Sigmoid colon (tissue), 6 donors: ENCODE measurements at regions not wholly inside any gene's neighbourhood (a gene's known extent, or its start where the extent isn't known, plus 50 kb on each side); places are given as distances from the start of the nearest gene placed in this dataset.

Experiments
- DNase-seq: peaks from one replicate; pipeline ENCODE4 v3.0.0-alpha.2; 2019
- H3K27ac ChIP-seq, 4 donors: fragments of 200-600 bp; sonication (generic); one replicate each; pipeline ENCODE4 v1.5.1; 2016 to 2019; ENCODE audit warnings: mild to moderate bottlenecking in 1 of 4
- H3K27me3 ChIP-seq, 3 donors: fragments of 200-600 bp; sonication (generic); one replicate each; pipeline ENCODE4 v1.5.1; 2019; ENCODE audit warnings: mild to moderate bottlenecking in 1 of 3
- H3K36me3 ChIP-seq, 4 donors: fragments of 200-600 bp; sonication (generic); one replicate each; pipeline ENCODE4 v1.5.1; 2016 to 2019
- H3K4me1 ChIP-seq, 4 donors: fragments of 200-600 bp; sonication (generic); one replicate each; pipeline ENCODE4 v1.5.1; 2017 to 2019
- H3K4me3 ChIP-seq, 4 donors: fragments of 200-600 bp; sonication (generic); one replicate each; pipeline ENCODE4 v1.5.1; 2017 to 2019; ENCODE audit warnings: mild to moderate bottlenecking in 2 of 4, moderate library complexity in 1 of 4
- H3K9me3 ChIP-seq, 4 donors: fragments of 200-600 bp in 3 of 4; sonication (generic) in 3 of 4; one replicate each; pipeline versions ENCODE4 v1.5.1 to v1.6.1; 2013 to 2019
- CTCF ChIP-seq, 4 experiments: fragments of 450-650 bp in 3 of 4; fragments of 200-600 bp in 1 of 4; IDR thresholded peaks; one replicate each; pipeline ENCODE4 v1.5.1; 2016 to 2019; ENCODE audit warnings: antibody characterized with exemption in 4 of 4, mild to moderate bottlenecking in 3 of 4, moderate library complexity in 2 of 4
- EP300 ChIP-seq, 4 donors: sonication (generic); formaldehyde crosslinking; IDR thresholded peaks; one replicate each; pipeline ENCODE4 v1.6.1; 2017; ENCODE audit warnings: antibody characterized with exemption in 4 of 4
- POLR2A ChIP-seq, 2 donors: fragments of 450-650 bp; IDR thresholded peaks; one replicate each; pipeline ENCODE4 v1.6.1; 2016; ENCODE audit warnings: antibody characterized with exemption in 2 of 2, mild to moderate bottlenecking in 2 of 2, moderate library complexity in 2 of 2
- POLR2AphosphoS5 ChIP-seq, 4 donors: sonication (generic); formaldehyde crosslinking; IDR thresholded peaks; one replicate each; pipeline ENCODE4 v1.6.1; 2017; ENCODE audit warnings: antibody characterized with exemption in 4 of 4
- WGBS, 2 donors: extraction: QIAGEN DNeasy Blood & Tissue Kit; methylation state at CpG; one replicate each; pipeline ENCODE4 v1.1.7; 2013; 5-methylcytosine and 5-hydroxymethylcytosine counted together
- intact Hi-C: fragments of 100-400 bp; cut with DNase I; formaldehyde crosslinking; loops from one replicate; pipeline ENCODE4 v1.15.1; 2023
- donor health status: healthy with polysubstance abuse.
- donor health status: healthy.

GRCh38 chrX:88416965-88417364, 330.1 kb upstream of the CPXCR1 start:
- Histone ChIP-seq H3K4me1 (no peaks in the 10 kb centered on the region), H3K27ac (no peak overlapping the region), H3K36me3 (no peaks in the 10 kb centered on the region), H3K9me3 (no peaks in the 10 kb centered on the region), H3K4me3 (no peak overlapping the region), H3K27me3 (no peaks in the 10 kb centered on the region)
- no peak for DNase-seq
- no peak for TF ChIP-seq POLR2AphosphoS5 (IDR thresholded peaks at IDR 0.05)
- 55 to 64% methylated on average over 4 of the region's 4 CpGs for WGBS, 2 donors
- intact Hi-C loops = no loop called here

GRCh38 chrX:88424071-88424470, 323.0 kb upstream of the CPXCR1 start:
- Histone ChIP-seq H3K27ac (no peak overlapping the region), H3K4me1 (no peaks in the 10 kb centered on the region), H3K9me3 (no peaks in the 10 kb centered on the region), H3K36me3 (no peaks in the 10 kb centered on the region), H3K27me3 (no peaks in the 10 kb centered on the region), H3K4me3 (no peak overlapping the region)
- intact Hi-C loops = no loop called here
- TF ChIP-seq POLR2A (IDR thresholded peaks at IDR 0.05) = no peak
- no peak for TF ChIP-seq CTCF (IDR thresholded peaks at IDR 0.05)
- no peak for TF ChIP-seq POLR2AphosphoS5 (IDR thresholded peaks at IDR 0.05)
- no peak for DNase-seq

GRCh38 chrX:88424541-88424940, 322.5 kb upstream of the CPXCR1 start:
- TF ChIP-seq CTCF (IDR thresholded peaks at IDR 0.05) (no peak), EP300 (IDR thresholded peaks at IDR 0.05) (no peak), POLR2AphosphoS5 (IDR thresholded peaks at IDR 0.05) (no peak), POLR2A (IDR thresholded peaks at IDR 0.05) (no peak)
- intact Hi-C loops = no loop called here
- H3K4me3 ChIP-seq = no peak overlapping the region
- no peak for DNase-seq
- H3K4me1 ChIP-seq = no peaks in the 10 kb centered on the region
- H3K9me3 ChIP-seq = no peaks in the 10 kb centered on the region
- no peak overlapping the region for H3K27ac ChIP-seq
- 86 to 92% methylated on average over 4 of the region's 4 CpGs for WGBS, 2 donors
- no peaks in the 10 kb centered on the region for H3K27me3 ChIP-seq
- no peaks in the 10 kb centered on the region for H3K36me3 ChIP-seq

- intact Hi-C loops = no loop called here
- Histone ChIP-seq H3K9me3 (no peaks in the 10 kb centered on the region), H3K27ac (no peak overlapping the region), H3K4me1 (no peaks in the 10 kb centered on the region), H3K36me3 (no peaks in the 10 kb centered on the region), H3K4me3 (no peak overlapping the region), H3K27me3 (no peaks in the 10 kb centered on the region)
- WGBS, 2 donors = 39 to 47% methylated on average over 4 of the region's 4 CpGs
- DNase-seq = no peak
- TF ChIP-seq CTCF (IDR thresholded peaks at IDR 0.05) = no peak
- no peak for TF ChIP-seq POLR2A (IDR thresholded peaks at IDR 0.05)
- TF ChIP-seq POLR2AphosphoS5 (IDR thresholded peaks at IDR 0.05) = no peak
- no peak for TF ChIP-seq EP300 (IDR thresholded peaks at IDR 0.05)
Observed at GRCh38 chrX:88425739-88426138, 321.3 kb upstream of the CPXCR1 start.

GRCh38 chrX:88437563-88437962, 309.5 kb upstream of the CPXCR1 start:
- no peaks in the 10 kb centered on the region for H3K27me3 ChIP-seq
- no peaks in the 10 kb centered on the region for H3K36me3 ChIP-seq
- DNase-seq = no peak
- no peak overlapping the region for H3K4me3 ChIP-seq
- TF ChIP-seq POLR2AphosphoS5 (IDR thresholded peaks at IDR 0.05) (no peak), CTCF (IDR thresholded peaks at IDR 0.05) (no peak), EP300 (IDR thresholded peaks at IDR 0.05) (no peak), POLR2A (IDR thresholded peaks at IDR 0.05) (no peak)
- intact Hi-C loops = no loop called here
- no peaks in the 10 kb centered on the region for H3K9me3 ChIP-seq
- H3K27ac ChIP-seq = no peak overlapping the region
- 53 to 74% methylated on average over 1 of the region's 1 CpG for WGBS, 2 donors
- H3K4me1 ChIP-seq = no peaks in the 10 kb centered on the region
